H1 (cell line): ENCODE measurements at regions not wholly inside any gene's neighbourhood (a gene's known extent, or its start where the extent isn't known, plus 50 kb on each side); places are given as distances from the start of the nearest gene placed in this dataset.

Experiments
- CTCF ChIA-PET: fragments of 300-600 bp; sonication (Branson Sonifier 250); formaldehyde crosslinking; loops from one replicate; lab custom pipeline; 2021; ENCODE audit not compliant: partially characterized antibody; lab: Charles Lee
- POLR2A ChIA-PET: fragments of 300-600 bp; sonication (Branson Sonifier 250); formaldehyde crosslinking; loops from one replicate; lab custom pipeline; 2021; ENCODE audit warnings: inconsistent platforms; ENCODE audit not compliant: partially characterized antibody; lab: Charles Lee
- DNase-seq, 2 experiments: peaks; one replicate each; pipeline versions ENCODE4 v3.0.0 to v3.0.0-alpha.2; 2010 to 2022; ENCODE audit warnings: low spot score in 2 of 2, low read depth in 1 of 2, mixed read lengths in 1 of 2
- FAIRE-seq: peaks from 2 replicates; lab custom pipeline; 2011; peaks lifted over from hg19 to GRCh38; lab: Jason Lieb, UNC
- H2AFZ ChIP-seq: 2 replicates; pipeline ENCODE4 v1.8.1; 2012; ENCODE audit warnings: low read length, inconsistent platforms
- H2AK5ac ChIP-seq: 2 replicates; pipeline ENCODE4 v1.6.1; 2013; ENCODE audit warnings: low read depth, low read length
- H2BK120ac ChIP-seq: replicated peaks from 2 replicates; pipeline ENCODE3; 2013; ENCODE audit warnings: low read depth, low read length, inconsistent platforms
- H2BK12ac ChIP-seq: 2 replicates; pipeline ENCODE4 v1.6.1; 2013; ENCODE audit warnings: low read depth, low read length
- H2BK15ac ChIP-seq: 2 replicates; pipeline ENCODE4 v1.6.1; 2013; ENCODE audit warnings: low read length
- H2BK20ac ChIP-seq: 2 replicates; pipeline ENCODE4 v1.6.1; 2013; ENCODE audit warnings: low read length
- H2BK5ac ChIP-seq: 2 replicates; pipeline ENCODE4 v1.6.1; 2013; ENCODE audit warnings: low read depth, low read length
- H3K14ac ChIP-seq: 2 replicates; pipeline ENCODE4 v1.6.1; 2013; ENCODE audit warnings: inconsistent platforms; ENCODE audit not compliant: insufficient read length
- H3K18ac ChIP-seq: 2 replicates; pipeline ENCODE4 v1.6.1; 2013; ENCODE audit warnings: low read length; ENCODE audit errors: extremely low read depth
- H3K23ac ChIP-seq: 2 replicates; pipeline ENCODE4 v1.6.1; 2013; ENCODE audit warnings: inconsistent platforms; ENCODE audit not compliant: insufficient read length
- H3K23me2 ChIP-seq: 2 replicates; pipeline ENCODE4 v1.6.1; 2013; ENCODE audit warnings: low read depth, low read length
- H3K27ac ChIP-seq: 2 replicates; pipeline ENCODE4 v1.6.1; 2011; ENCODE audit warnings: low read depth, low read length, inconsistent platforms
- H3K27me3 ChIP-seq, 4 experiments: replicated peaks in 1 of 4; 1 replicate in 1 of 4; 2 replicates in 3 of 4; pipeline versions ENCODE4 v1.6.1 to v1.8.1; 2011 to 2013; ENCODE audit warnings: low read length in 3 of 4, mild to moderate bottlenecking in 3 of 4, inconsistent platforms in 2 of 4, mixed read lengths in 2 of 4, moderate library complexity in 1 of 4; ENCODE audit not compliant: control insufficient read depth in 3 of 4, insufficient read depth in 3 of 4; ENCODE audit errors: extremely low read depth in 1 of 4
- H3K36me3 ChIP-seq, 4 experiments: 2 replicates each; pipeline versions ENCODE4 v1.6.1 to v1.8.1; 2011 to 2013; ENCODE audit warnings: mild to moderate bottlenecking in 4 of 4, low read length in 3 of 4, moderate library complexity in 2 of 4, control low read depth in 1 of 4, inconsistent platforms in 1 of 4; ENCODE audit not compliant: insufficient read depth in 4 of 4, control insufficient read depth in 2 of 4
- H3K4ac ChIP-seq: replicated peaks from 2 replicates; pipeline ENCODE3; 2013; ENCODE audit warnings: low read length, low read depth, mixed read lengths, inconsistent platforms; ENCODE audit not compliant: insufficient read length
- H3K4me1 ChIP-seq, 4 experiments: replicated peaks in 1 of 4; 1 replicate in 1 of 4; 2 replicates in 3 of 4; pipeline versions ENCODE4 v1.6.1 to v1.8.1; 2011 to 2013; ENCODE audit warnings: low read length in 3 of 4, inconsistent platforms in 2 of 4, mixed read lengths in 1 of 4; ENCODE audit not compliant: insufficient read depth in 4 of 4, control insufficient read depth in 3 of 4
- H3K4me2 ChIP-seq, 2 experiments: 2 replicates each; pipeline versions ENCODE4 v1.6.1 to v1.8.1; 2011 to 2013; ENCODE audit warnings: low read depth in 2 of 2, low read length in 2 of 2, control low read depth in 1 of 2, inconsistent platforms in 1 of 2, mild to moderate bottlenecking in 1 of 2; ENCODE audit not compliant: insufficient read depth in 1 of 2
- H3K4me3 ChIP-seq, 4 experiments: fragments of 200-600, 300-600 bp in 1 of 4; sonication (generic), shearing (Covaris generic), sonication (Bioruptor Twin) in 1 of 4; 2 replicates each; pipeline versions ENCODE4 v1.5.1 to v1.8.1; 2011 to 2016; ENCODE audit warnings: low read length in 4 of 4, low read depth in 3 of 4, control low read depth in 2 of 4, inconsistent platforms in 2 of 4, mild to moderate bottlenecking in 2 of 4, mixed read lengths in 1 of 4, moderate library complexity in 1 of 4; ENCODE audit not compliant: insufficient read depth in 2 of 4; ENCODE audit errors: extremely low read depth in 1 of 4
- H3K56ac ChIP-seq: replicated peaks from 2 replicates; pipeline ENCODE3; 2013; ENCODE audit warnings: low read depth, mild to moderate bottlenecking, mixed read lengths, low read length, inconsistent platforms; ENCODE audit not compliant: insufficient read length
- H3K79me1 ChIP-seq: 2 replicates; pipeline ENCODE4 v1.6.1; 2013; ENCODE audit warnings: low read depth, low read length, control low read depth
- H3K79me2 ChIP-seq, 2 experiments: 2 replicates each; pipeline versions ENCODE4 v1.6.1 to v1.8.1; 2012 to 2013; ENCODE audit warnings: low read length in 2 of 2, mild to moderate bottlenecking in 2 of 2, inconsistent platforms in 1 of 2; ENCODE audit not compliant: insufficient read depth in 2 of 2, control insufficient read depth in 1 of 2
- H3K9ac ChIP-seq, 4 experiments: replicated peaks in 1 of 4; 1 replicate in 1 of 4; 2 replicates in 3 of 4; pipeline versions ENCODE4 v1.6.1 to v1.8.1; 2011 to 2013; ENCODE audit warnings: low read depth in 3 of 4, low read length in 3 of 4, control low read depth in 2 of 4, mild to moderate bottlenecking in 2 of 4, moderate library complexity in 2 of 4, inconsistent platforms in 1 of 4; ENCODE audit errors: extremely low read depth in 1 of 4
- H3K9me3 ChIP-seq, 2 experiments: 2 replicates each; pipeline versions ENCODE4 v1.6.1 to v1.8.1; 2012 to 2013; ENCODE audit warnings: mild to moderate bottlenecking in 2 of 2, moderate library complexity in 2 of 2, control low read depth in 1 of 2, inconsistent platforms in 1 of 2, low read depth in 1 of 2, low read length in 1 of 2, mixed read lengths in 1 of 2; ENCODE audit not compliant: insufficient read depth in 2 of 2
- H4K20me1 ChIP-seq, 2 experiments: replicated peaks in 1 of 2; 2 replicates each; pipeline versions ENCODE3 to v1.8.1; 2011 to 2013; ENCODE audit warnings: inconsistent platforms in 2 of 2, low read length in 2 of 2, mild to moderate bottlenecking in 1 of 2; ENCODE audit not compliant: insufficient read depth in 2 of 2, control insufficient read depth in 1 of 2
- H4K5ac ChIP-seq: 2 replicates; pipeline ENCODE4 v1.6.1; 2013; ENCODE audit warnings: low read length, low read depth, mixed read lengths, inconsistent platforms; ENCODE audit not compliant: insufficient read length
- H4K8ac ChIP-seq: 2 replicates; pipeline ENCODE4 v1.8.0; 2013; ENCODE audit warnings: mild to moderate bottlenecking, moderate library complexity, low read length, inconsistent platforms; ENCODE audit not compliant: insufficient read depth; ENCODE audit errors: extremely low read depth
- H4K91ac ChIP-seq: replicated peaks from 2 replicates; pipeline ENCODE3; 2013; ENCODE audit warnings: low read length, mixed read lengths, inconsistent platforms; ENCODE audit not compliant: insufficient read length
- WGBS, 2 experiments: shearing (Covaris generic) in 1 of 2; methylation state at CpG; one replicate each; pipeline versions ENCODE4 v1.1.6 to v1.1.7; 2013 to 2015; ENCODE audit warnings: low lambda C conversion rate in 2 of 2, mixed read lengths in 2 of 2, inconsistent platforms in 1 of 2, low coverage in 1 of 2, missing lambda C conversion rate in 1 of 2; ENCODE audit not compliant: insufficient replicate concordance in 2 of 2, insufficient coverage in 1 of 2, insufficient read length in 1 of 2; ENCODE audit errors: extremely low coverage in 1 of 2, missing lambda C conversion rate in 1 of 2; 5-methylcytosine and 5-hydroxymethylcytosine counted together
- TF ChIP-seq, protein P1 (sequence below): IDR thresholded peaks from 2 replicates; pipeline ENCODE4 v1.6.1; 2011; ENCODE audit warnings: low read depth, mild to moderate bottlenecking, low read length; ENCODE audit not compliant: insufficient read depth

DNA sequence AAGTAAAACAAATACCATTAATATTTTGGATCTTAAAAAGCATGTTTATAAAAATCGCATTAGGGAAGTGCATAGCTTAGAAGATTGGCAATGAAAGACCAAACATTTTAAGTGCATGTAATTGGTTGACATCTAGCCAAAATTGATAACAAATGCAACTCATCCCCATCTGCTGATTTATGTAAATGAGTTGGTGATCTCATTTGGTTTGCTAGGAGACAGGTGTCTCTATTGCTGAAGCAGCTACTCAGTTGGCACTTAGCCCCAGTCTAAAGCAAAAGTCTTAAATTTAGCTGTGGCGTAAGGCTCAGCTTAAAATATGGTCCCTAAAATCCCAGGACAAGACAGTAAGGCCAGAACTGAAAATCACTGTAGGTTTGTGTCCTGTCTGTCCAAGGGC is 113.5 kb upstream of the CHL1 start:
- Histone ChIP-seq H3K4me2 (no peak overlapping the region), H3K27ac (no peak overlapping the region), H3K18ac (no peak overlapping the region), H2BK5ac (no peak overlapping the region), H2BK20ac (no peak overlapping the region), H3K4me3 (no peak overlapping the region), H3K23me2 (no peaks in the 10 kb centered on the region), H3K23ac (no peak overlapping the region), H3K56ac (no peak overlapping the region), H2BK120ac (no peak overlapping the region), H3K27me3 (no peaks in the 10 kb centered on the region), H2BK12ac (no peak overlapping the region), H3K14ac (no peak overlapping the region), H2AK5ac (no peak overlapping the region), H4K91ac (no peak overlapping the region), H4K5ac (no peak overlapping the region), H4K20me1 (no peaks in the 10 kb centered on the region), H2BK15ac (no peak overlapping the region), H3K4me1 (no peaks in the 10 kb centered on the region), H2AFZ (no peak overlapping the region), H3K9me3 (no peaks in the 10 kb centered on the region), H3K36me3 (no peaks in the 10 kb centered on the region), H3K79me1 (no peaks in the 10 kb centered on the region), H3K4ac (no peak overlapping the region), H3K79me2 (no peaks in the 10 kb centered on the region), H3K9ac (no peak overlapping the region), H4K8ac (no peak overlapping the region)
- 88% methylated on average over 2 of the region's 2 CpGs; no CpG with 5 or more reads in 1 of the 2 experiments for WGBS, 2 experiments
- ChIA-PET CTCF (interaction anchor here (0.6 kb wide), 1 partner anchor 10 kb away, joined by 3 read pairs; no protein-coding TSS in a partner anchor), POLR2A (no interaction called here)
- DNase-seq (no peak), FAIRE-seq (no peak)
- TF ChIP-seq, protein P1, sequence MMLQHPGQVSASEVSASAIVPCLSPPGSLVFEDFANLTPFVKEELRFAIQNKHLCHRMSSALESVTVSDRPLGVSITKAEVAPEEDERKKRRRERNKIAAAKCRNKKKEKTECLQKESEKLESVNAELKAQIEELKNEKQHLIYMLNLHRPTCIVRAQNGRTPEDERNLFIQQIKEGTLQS, result no peak
